ENCODE measurements at regions not wholly inside any gene's neighbourhood (a gene's known extent, or its start where the extent isn't known, plus 50 kb on each side); places are given as distances from the start of the nearest gene placed in this dataset.

- TF ChIP-seq CTCF (IDR thresholded peaks at IDR 0.05) (no peak), POLR2AphosphoS5 (IDR thresholded peaks at IDR 0.05; ENCODE audit: insufficient read depth in 1 of 2, low read depth in 1 of 2) (no peak), POLR2A (IDR thresholded peaks at IDR 0.05) (no peak)
These were observed 122.9 kb upstream of the TMEM164 start for GRCh38 chrX:109879991-109880390.
